ENCODE measurements at regions not wholly inside any gene's neighbourhood (a gene's known extent, or its start where the extent isn't known, plus 50 kb on each side); places are given as distances from the start of the nearest gene placed in this dataset.
A peak's percentile ranks its signal among the peaks of the same experiment; 100 is the strongest.

DNA sequence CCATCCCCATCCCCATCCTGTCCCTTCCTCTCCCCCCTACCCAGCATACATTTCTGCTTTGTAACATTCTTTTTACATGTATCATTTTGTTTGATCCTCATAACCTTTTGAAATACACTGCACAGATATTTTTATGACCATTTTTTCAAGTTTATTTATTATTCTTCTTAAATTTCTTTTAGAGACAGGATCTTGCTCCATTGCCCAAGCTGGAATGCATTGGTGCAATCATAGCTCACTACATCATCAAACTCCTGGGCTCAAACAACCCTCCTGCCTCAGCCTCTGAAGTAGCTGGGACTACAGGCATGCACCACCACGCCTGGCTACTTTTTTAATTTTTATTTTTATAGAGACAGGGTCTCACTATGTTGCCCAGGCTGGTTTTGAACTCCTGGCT is 99.4 kb upstream of the AKIP1 start:
- Mint-ChIP-seq H3K9me3 (ENCODE audit: low read depth, unreplicated experiment) (no peaks in the 10 kb centered on the region), H3K27ac (ENCODE audit: unreplicated experiment) (no peak overlapping the region), H3K4me1 (ENCODE audit: low read depth, unreplicated experiment) (peaks cover 24% of the 10 kb centered on the region), H3K36me3 (ENCODE audit: insufficient read depth, unreplicated experiment) (peaks cover 29% of the 10 kb centered on the region), H3K4me3 (ENCODE audit: low read depth, unreplicated experiment) (peak overlapping the region; percentile 82), H3K27me3 (ENCODE audit: unreplicated experiment) (no peaks in the 10 kb centered on the region)
- no peak for DNase-seq
- CTCF ChIA-PET: interaction anchor here (0.6 to 2.4 kb wide), 3 partner anchors 112 to 148 kb away, joined by 4 to 9 read pairs (median 6); no protein-coding TSS in a partner anchor
- TF ChIP-seq, protein P1, sequence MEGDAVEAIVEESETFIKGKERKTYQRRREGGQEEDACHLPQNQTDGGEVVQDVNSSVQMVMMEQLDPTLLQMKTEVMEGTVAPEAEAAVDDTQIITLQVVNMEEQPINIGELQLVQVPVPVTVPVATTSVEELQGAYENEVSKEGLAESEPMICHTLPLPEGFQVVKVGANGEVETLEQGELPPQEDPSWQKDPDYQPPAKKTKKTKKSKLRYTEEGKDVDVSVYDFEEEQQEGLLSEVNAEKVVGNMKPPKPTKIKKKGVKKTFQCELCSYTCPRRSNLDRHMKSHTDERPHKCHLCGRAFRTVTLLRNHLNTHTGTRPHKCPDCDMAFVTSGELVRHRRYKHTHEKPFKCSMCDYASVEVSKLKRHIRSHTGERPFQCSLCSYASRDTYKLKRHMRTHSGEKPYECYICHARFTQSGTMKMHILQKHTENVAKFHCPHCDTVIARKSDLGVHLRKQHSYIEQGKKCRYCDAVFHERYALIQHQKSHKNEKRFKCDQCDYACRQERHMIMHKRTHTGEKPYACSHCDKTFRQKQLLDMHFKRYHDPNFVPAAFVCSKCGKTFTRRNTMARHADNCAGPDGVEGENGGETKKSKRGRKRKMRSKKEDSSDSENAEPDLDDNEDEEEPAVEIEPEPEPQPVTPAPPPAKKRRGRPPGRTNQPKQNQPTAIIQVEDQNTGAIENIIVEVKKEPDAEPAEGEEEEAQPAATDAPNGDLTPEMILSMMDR (IDR thresholded peaks at IDR 0.05; ENCODE audit: unreplicated experiment): no peak
- BruUV-seq (replicated peaks): no TSS peak
- intact Hi-C loops (cut with micrococcal nuclease; ENCODE audit: unreplicated experiment): loop anchor here (5.0 to 10.0 kb wide), 3 partner anchors 56 to 217 kb away; partner anchors contain the start of gene STK33

DNA sequence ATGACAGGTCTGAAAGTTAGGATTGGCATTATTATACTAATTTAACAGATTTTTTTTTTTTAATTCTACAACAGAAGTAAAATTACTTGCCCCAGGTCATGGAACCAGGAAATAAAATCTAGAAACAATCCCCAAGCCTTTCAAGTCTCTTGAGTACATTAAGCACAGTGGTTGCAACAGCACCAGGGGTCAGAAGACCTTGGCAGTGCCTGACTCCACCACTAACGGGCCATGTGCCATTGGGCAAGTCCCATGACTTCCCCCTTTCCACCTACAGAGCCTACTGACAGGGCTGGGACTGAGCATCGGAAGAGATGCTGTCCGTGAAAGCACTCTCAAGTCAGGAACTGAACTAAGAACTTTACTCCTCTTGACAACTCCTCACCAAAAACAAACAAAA is 98.6 kb upstream of the AKIP1 start:
- intact Hi-C loops (cut with micrococcal nuclease; ENCODE audit: unreplicated experiment): loop anchor here (5.0 to 10.0 kb wide), 3 partner anchors 55 to 218 kb away; partner anchors contain the start of gene STK33

DNA sequence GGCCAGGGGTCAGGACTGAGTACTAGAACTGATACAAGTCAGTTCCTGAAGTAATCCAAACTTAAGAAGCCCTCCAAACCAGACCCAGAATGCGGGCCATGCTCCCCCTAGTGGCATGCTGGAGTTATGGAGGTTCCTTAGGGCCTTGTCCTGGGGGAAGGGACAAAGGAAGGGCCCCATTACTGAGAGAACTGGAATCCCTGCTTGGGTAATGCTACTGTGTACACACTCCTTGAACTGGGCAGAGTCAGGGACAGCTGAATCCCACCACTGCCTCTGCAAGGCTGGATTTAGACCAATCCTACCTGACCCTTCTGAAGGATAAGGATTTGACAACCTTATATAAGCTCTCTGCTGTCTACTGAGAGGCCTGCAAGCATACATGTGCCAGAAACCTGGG is 97.3 kb upstream of the AKIP1 start:
- Mint-ChIP-seq H3K27ac (ENCODE audit: unreplicated experiment) (no peak overlapping the region), H3K9me3 (ENCODE audit: low read depth, unreplicated experiment) (no peaks in the 10 kb centered on the region), H3K36me3 (ENCODE audit: insufficient read depth, unreplicated experiment) (peaks cover 23% of the 10 kb centered on the region), H3K4me1 (ENCODE audit: low read depth, unreplicated experiment) (peaks cover 5% of the 10 kb centered on the region), H3K27me3 (ENCODE audit: unreplicated experiment) (no peaks in the 10 kb centered on the region), H3K4me3 (ENCODE audit: low read depth, unreplicated experiment) (no peak overlapping the region)
- BruUV-seq (replicated peaks): no TSS peak
- CTCF ChIA-PET: interaction anchor here (0.6 to 2.7 kb wide), 6 partner anchors 26 to 155 kb away, joined by 3 to 7 read pairs (median 3); no protein-coding TSS in a partner anchor
- TF ChIP-seq, protein P1 (IDR thresholded peaks at IDR 0.05; ENCODE audit: unreplicated experiment): peak; percentile 74
- peak; percentile 84 for DNase-seq
- intact Hi-C loops (cut with micrococcal nuclease; ENCODE audit: unreplicated experiment): loop anchor here (1.0 to 10.0 kb wide), 4 partner anchors 54 to 219 kb away; partner anchors contain the start of gene STK33

More for the DNA sequence above, 98.6 kb upstream of the AKIP1 start:
- H3K36me3 Mint-ChIP-seq (ENCODE audit: insufficient read depth, unreplicated experiment): peaks cover 29% of the 10 kb centered on the region
- no peaks in the 10 kb centered on the region for H3K27me3 Mint-ChIP-seq (ENCODE audit: unreplicated experiment)
- H3K4me3 Mint-ChIP-seq (ENCODE audit: low read depth, unreplicated experiment): no peak overlapping the region
- TF ChIP-seq, protein P1 (IDR thresholded peaks at IDR 0.05; ENCODE audit: unreplicated experiment): no peak
- BruUV-seq (replicated peaks): no TSS peak
- DNase-seq: peak; percentile 28
- CTCF ChIA-PET: interaction anchor here (0.6 to 2.7 kb wide), 2 partner anchors 28 to 124 kb away, joined by 4 to 7 read pairs; no protein-coding TSS in a partner anchor
- H3K9me3 Mint-ChIP-seq (ENCODE audit: low read depth, unreplicated experiment): no peaks in the 10 kb centered on the region
- peaks cover 18% of the 10 kb centered on the region for H3K4me1 Mint-ChIP-seq (ENCODE audit: low read depth, unreplicated experiment)
- no peak overlapping the region for H3K27ac Mint-ChIP-seq (ENCODE audit: unreplicated experiment)

DNA sequence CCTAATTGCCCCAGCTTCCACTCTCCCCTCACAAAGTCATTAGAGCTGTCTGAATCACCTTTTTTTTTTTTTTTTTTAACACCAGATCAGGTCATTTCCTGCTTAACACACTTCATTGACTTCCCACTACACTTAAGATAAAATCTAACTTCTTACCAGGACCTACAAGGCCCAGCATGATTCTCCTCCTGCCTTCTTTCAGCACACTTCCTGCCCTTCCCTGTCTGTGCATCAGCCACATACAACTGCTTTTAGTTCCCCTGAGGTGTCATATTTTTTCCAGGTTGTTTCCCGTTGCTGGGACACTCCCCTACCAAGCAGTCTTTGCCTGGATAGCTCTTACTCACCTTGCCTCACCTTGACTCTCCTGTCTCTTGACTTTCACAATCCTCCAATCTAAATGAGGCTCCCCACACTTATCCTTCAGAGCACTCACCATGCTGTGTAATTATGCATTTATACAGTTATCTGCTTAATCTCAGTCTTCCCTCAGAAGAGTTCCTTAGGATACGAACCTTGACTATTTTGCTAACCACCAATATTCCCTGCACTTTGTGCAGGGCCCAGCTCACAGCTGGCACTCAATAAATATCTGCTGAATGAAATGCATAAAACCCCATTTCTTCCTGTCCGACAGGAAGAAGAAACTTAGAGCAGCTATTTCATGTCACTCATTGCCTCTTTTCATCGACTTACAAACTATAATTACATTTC is 96.6 kb upstream of the AKIP1 start:
- Mint-ChIP-seq H3K9me3 (ENCODE audit: low read depth, unreplicated experiment) (no peaks in the 10 kb centered on the region), H3K36me3 (ENCODE audit: insufficient read depth, unreplicated experiment) (peaks cover 20% of the 10 kb centered on the region), H3K4me1 (ENCODE audit: low read depth, unreplicated experiment) (no peaks in the 10 kb centered on the region), H3K27me3 (ENCODE audit: unreplicated experiment) (no peaks in the 10 kb centered on the region), H3K27ac (ENCODE audit: unreplicated experiment) (no peak overlapping the region), H3K4me3 (ENCODE audit: low read depth, unreplicated experiment) (no peak overlapping the region)
- no TSS peak for BruUV-seq (replicated peaks)
- CTCF ChIA-PET: interaction anchor here (0.5 to 2.7 kb wide), 6 partner anchors 26 to 156 kb away, joined by 3 to 7 read pairs (median 3); no protein-coding TSS in a partner anchor
- TF ChIP-seq, protein P1 (IDR thresholded peaks at IDR 0.05; ENCODE audit: unreplicated experiment): no peak
- intact Hi-C loops (cut with micrococcal nuclease; ENCODE audit: unreplicated experiment): loop anchor here (5.0 to 10.0 kb wide), 3 partner anchors 53 to 220 kb away; partner anchors contain the start of gene STK33
- no peak for DNase-seq
